ENCODE measurements at regions not wholly inside any gene's neighbourhood (a gene's known extent, or its start where the extent isn't known, plus 50 kb on each side); places are given as distances from the start of the nearest gene placed in this dataset.

GRCh38 chr16:65219786-65220185, 97.9 kb upstream of the CDH11 start:
- Histone ChIP-seq H3K9me3 (no peaks in the 10 kb centered on the region), H3K27ac (no peak overlapping the region), H3K27me3 (no peaks in the 10 kb centered on the region), H3K36me3 (no peaks in the 10 kb centered on the region), H3K4me3 (no peak overlapping the region), H3K4me1 (no peaks in the 10 kb centered on the region)
- TF ChIP-seq CTCF (IDR thresholded peaks at IDR 0.05), result no peak
- no peak for TF ChIP-seq POLR2A (IDR thresholded peaks at IDR 0.05)
- no peak for DNase-seq

- DNase-seq, result no peak
- Histone ChIP-seq H3K27ac (no peak overlapping the region), H3K36me3 (no peaks in the 10 kb centered on the region), H3K4me3 (no peak overlapping the region), H3K4me1 (no peaks in the 10 kb centered on the region), H3K27me3 (no peaks in the 10 kb centered on the region), H3K9me3 (no peaks in the 10 kb centered on the region)
- no peak for TF ChIP-seq POLR2A (IDR thresholded peaks at IDR 0.05)
- no peak for TF ChIP-seq CTCF (IDR thresholded peaks at IDR 0.05)
These were observed 96.5 kb upstream of the CDH11 start for GRCh38 chr16:65218348-65218747.

- TF ChIP-seq CTCF (IDR thresholded peaks at IDR 0.05) (no peak), POLR2A (IDR thresholded peaks at IDR 0.05) (no peak)
- no peak for DNase-seq
- Histone ChIP-seq H3K36me3 (no peaks in the 10 kb centered on the region), H3K4me3 (no peak overlapping the region), H3K27ac (no peak overlapping the region), H3K4me1 (no peaks in the 10 kb centered on the region), H3K9me3 (no peaks in the 10 kb centered on the region), H3K27me3 (no peaks in the 10 kb centered on the region)
These were observed 92.2 kb upstream of the CDH11 start for GRCh38 chr16:65213866-65214595.

- H3K27me3 ChIP-seq, result no peaks in the 10 kb centered on the region
- H3K36me3 ChIP-seq, result no peaks in the 10 kb centered on the region
- H3K4me1 ChIP-seq, result no peaks in the 10 kb centered on the region
- TF ChIP-seq CTCF (IDR thresholded peaks at IDR 0.05) (no peak), POLR2A (IDR thresholded peaks at IDR 0.05) (no peak)
- no peak for DNase-seq
- no peak overlapping the region for H3K27ac ChIP-seq
- H3K4me3 ChIP-seq, result no peak overlapping the region
- H3K9me3 ChIP-seq, result no peaks in the 10 kb centered on the region
These were observed 90.9 kb upstream of the CDH11 start for GRCh38 chr16:65212791-65213190.

- TF ChIP-seq POLR2A (IDR thresholded peaks at IDR 0.05), result no peak
- no peak for TF ChIP-seq CTCF (IDR thresholded peaks at IDR 0.05)
- Histone ChIP-seq H3K4me3 (no peak overlapping the region), H3K9me3 (no peaks in the 10 kb centered on the region), H3K27me3 (no peaks in the 10 kb centered on the region), H3K27ac (no peak overlapping the region), H3K36me3 (no peaks in the 10 kb centered on the region), H3K4me1 (no peaks in the 10 kb centered on the region)
- DNase-seq, result no peak
These were observed 90.4 kb upstream of the CDH11 start for GRCh38 chr16:65212240-65212639.

- Histone ChIP-seq H3K9me3 (no peaks in the 10 kb centered on the region), H3K27me3 (no peaks in the 10 kb centered on the region), H3K4me3 (no peak overlapping the region), H3K27ac (no peak overlapping the region), H3K4me1 (no peaks in the 10 kb centered on the region), H3K36me3 (no peaks in the 10 kb centered on the region)
- no peak for DNase-seq
- TF ChIP-seq POLR2A (IDR thresholded peaks at IDR 0.05), result no peak
These were observed 80.6 kb upstream of the CDH11 start for GRCh38 chr16:65202461-65202860.

Data from Peyer's patch (tissue), 4 donors.